Gastrocnemius medialis (tissue), 4 donors: ENCODE measurements at regions not wholly inside any gene's neighbourhood (a gene's known extent, or its start where the extent isn't known, plus 50 kb on each side); places are given as distances from the start of the nearest gene placed in this dataset.
A peak's percentile ranks its signal among the peaks of the same experiment; 100 is the strongest.

Experiments
- POLR2A ChIP-seq, 2 donors: fragments of 450-650 bp; IDR thresholded peaks; one replicate each; pipeline ENCODE4 v1.6.1; 2017; ENCODE audit warnings: antibody characterized with exemption in 2 of 2, mild to moderate bottlenecking in 2 of 2, moderate library complexity in 2 of 2
- TF ChIP-seq, protein P1 (sequence below), 5 experiments: fragments of 450-650 bp in 3 of 5; fragments of 200-600 bp in 2 of 5; sonication (generic) in 2 of 5; IDR thresholded peaks in 4 of 5; conservative IDR thresholded peaks in 1 of 5; 1 replicate in 4 of 5; 2 replicates in 1 of 5; pipeline ENCODE4 v1.5.1; 2016 to 2019; ENCODE audit warnings: antibody characterized with exemption in 5 of 5, mild to moderate bottlenecking in 3 of 5, moderate library complexity in 3 of 5

DNA sequence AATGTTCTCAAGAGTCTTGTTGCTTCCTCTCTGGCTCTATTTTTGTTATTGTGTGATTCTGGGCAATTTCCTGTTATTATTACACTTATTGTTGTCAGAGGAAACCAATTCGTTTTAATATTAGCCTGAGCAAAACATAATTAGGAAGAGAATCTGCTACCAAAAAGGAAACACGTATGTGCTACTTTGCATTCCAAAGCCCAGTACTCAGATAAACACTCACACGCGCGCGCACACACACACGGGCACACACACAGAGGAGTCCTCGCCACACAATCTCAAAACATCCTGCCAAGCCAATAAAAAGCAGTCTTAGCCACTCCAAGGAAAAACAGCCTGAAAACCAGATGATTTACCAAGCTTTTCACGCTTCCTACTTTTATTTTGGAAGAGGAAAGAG, 400.7 kb downstream of the NUAK1 start:
- TF ChIP-seq, protein P1, sequence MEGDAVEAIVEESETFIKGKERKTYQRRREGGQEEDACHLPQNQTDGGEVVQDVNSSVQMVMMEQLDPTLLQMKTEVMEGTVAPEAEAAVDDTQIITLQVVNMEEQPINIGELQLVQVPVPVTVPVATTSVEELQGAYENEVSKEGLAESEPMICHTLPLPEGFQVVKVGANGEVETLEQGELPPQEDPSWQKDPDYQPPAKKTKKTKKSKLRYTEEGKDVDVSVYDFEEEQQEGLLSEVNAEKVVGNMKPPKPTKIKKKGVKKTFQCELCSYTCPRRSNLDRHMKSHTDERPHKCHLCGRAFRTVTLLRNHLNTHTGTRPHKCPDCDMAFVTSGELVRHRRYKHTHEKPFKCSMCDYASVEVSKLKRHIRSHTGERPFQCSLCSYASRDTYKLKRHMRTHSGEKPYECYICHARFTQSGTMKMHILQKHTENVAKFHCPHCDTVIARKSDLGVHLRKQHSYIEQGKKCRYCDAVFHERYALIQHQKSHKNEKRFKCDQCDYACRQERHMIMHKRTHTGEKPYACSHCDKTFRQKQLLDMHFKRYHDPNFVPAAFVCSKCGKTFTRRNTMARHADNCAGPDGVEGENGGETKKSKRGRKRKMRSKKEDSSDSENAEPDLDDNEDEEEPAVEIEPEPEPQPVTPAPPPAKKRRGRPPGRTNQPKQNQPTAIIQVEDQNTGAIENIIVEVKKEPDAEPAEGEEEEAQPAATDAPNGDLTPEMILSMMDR (IDR thresholded peaks at IDR 0.05 in 4 of 5, conservative IDR thresholded peaks at IDR 0.05 in 1 of 5): no peak
- TF ChIP-seq POLR2A (IDR thresholded peaks at IDR 0.05): peak in 1 of 2 donors; percentile 38
